GM19023 (cell line): ENCODE measurements at regions not wholly inside any gene's neighbourhood (a gene's known extent, or its start where the extent isn't known, plus 50 kb on each side); places are given as distances from the start of the nearest gene placed in this dataset.
"Not testable (repeated sequence)": the region's sequence is repeated elsewhere in the genome, so short reads cannot be mapped to it uniquely, and the experiment has no call there.

Experiments used
- ATAC-seq: cut with Tn5 transposase; IDR thresholded peaks from one replicate; pipeline ENCODE4 v1.9.1; 2021; ENCODE audit warnings: mild to moderate bottlenecking, moderate library complexity; ENCODE audit not compliant: unreplicated experiment

GRCh38 chr3:125791021-125791420 is 178.0 kb upstream of the ROPN1B start:
- ATAC-seq = not testable (repeated sequence)

GRCh38 chr3:125810010-125810409 is 159.0 kb upstream of the ROPN1B start:
- ATAC-seq = not testable (repeated sequence)

DNA sequence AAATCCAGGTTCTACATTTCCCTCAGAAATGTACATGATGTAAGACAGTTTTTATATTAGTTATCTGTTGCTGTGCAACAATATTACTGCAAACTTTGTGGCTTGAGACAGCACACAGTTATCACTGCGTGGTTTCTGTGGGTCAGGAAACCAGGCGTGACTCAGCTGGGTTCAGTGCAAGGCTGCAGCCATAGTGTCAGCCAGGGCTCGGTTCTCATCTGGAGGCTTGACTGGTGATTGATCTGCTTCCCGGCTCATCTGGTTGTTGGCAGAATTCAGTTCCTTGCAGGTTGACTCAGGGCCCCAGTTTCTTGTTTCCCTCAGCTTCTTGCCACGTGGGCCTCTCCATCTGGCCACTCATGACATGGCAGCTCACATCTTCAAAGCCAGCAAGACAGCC is 146.8 kb upstream of the ROPN1B start:
- ATAC-seq = not testable (repeated sequence)

DNA sequence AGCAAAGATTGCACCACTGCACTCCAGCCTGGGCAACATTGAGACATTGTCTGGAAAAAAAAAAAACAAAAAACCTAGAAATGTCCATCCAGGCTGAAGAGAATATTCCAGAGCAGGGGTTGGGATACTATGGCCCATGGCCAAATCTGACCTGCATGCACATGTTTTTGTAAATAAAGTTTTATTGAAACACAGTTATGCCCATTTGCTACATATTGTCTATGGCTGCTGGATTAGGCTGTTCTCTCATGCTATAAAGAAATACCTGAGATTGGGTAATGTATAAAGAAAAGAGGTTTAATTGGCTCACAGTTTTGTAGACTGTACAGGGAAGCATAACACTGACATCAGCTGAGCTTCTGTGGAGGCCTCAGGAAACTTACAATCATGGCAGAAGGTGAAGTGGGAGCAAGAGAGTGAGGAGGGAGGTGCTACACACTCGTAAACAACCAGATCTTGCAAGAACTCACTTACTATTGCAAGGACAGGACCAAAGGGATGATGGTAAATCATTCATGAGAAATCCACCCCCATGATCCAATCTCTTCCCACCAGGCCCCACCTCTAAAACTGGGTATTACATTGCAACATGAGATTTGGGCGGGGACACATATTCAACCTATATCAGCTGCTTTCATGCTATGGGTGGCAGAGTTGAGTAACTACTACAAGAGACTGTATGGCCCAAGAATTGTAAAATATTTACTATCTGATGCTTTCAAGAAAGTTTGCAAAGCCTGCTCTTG is 137.8 kb upstream of the ROPN1B start:
- ATAC-seq = not testable (repeated sequence)

DNA sequence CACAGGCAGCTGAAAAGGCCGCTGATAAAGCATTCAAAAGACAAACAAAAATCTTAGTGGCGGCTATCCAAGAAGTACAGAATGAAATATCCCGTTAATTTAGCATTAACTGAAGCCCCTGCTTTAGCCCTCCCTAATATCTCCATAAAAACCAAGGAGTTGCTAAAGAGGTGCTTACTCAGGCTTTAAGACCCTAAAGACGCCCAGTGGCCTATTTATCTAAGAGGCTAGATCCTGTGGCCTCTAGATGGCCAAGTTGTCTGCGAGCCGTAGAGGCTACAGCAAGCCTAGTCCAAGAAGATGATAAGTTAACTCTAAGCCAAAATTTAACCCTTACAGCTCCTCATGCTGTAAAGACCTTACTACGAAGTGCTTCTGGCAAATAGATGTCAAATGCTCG is 133.4 kb upstream of the ROPN1B start:
- ATAC-seq = not testable (repeated sequence)

DNA sequence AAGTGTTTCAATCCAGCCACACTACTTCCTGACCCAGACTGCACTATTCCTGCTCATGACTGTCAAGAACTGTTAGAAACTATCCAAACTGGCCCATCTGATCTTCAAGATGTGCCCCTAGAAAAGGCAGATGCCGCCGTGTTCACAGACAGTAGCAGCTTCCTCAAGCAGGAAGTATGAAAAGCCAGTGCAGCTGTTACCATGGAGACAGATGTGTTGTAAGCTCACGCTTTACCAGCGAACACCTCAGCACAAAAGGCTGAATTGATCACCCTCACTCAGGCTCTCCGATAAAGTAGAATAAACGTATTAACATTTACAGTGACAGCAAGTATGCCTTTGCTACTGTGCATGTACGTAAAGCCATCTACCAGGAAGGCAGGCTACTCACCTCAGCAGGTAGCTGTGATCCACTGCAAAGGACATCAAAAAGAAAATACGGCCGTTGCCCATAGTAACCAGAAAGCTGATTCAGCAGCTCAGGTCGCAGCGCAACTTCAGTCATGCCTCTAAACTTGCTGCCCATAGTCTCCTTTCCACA is 132.9 kb upstream of the ROPN1B start:
- not testable (repeated sequence) for ATAC-seq

GRCh38 chr3:125836786-125837185 is 132.2 kb upstream of the ROPN1B start:
- not testable (repeated sequence) for ATAC-seq

- ATAC-seq = not testable (repeated sequence)
Measured at GRCh38 chr3:125838857-125839256, 130.1 kb upstream of the ROPN1B start.

DNA sequence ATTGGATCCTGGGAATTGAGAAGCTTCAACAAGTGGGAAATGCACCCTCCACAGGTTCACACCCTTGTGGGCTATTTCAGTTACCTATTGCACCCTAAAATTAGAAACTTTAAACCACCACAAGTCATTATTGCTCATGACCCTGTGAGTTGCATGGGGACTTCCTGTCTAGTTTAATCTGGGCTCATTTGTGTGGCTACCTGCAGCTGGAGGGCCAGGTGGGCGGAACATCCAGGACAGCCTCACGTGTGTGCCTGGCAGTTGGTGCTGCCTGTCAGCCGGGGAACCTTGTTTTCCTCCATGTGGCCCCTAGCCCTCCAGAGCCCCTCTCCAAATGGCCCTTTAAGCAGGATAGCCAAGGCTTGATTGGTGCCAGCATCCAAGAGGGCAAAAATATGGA is 128.5 kb upstream of the ROPN1B start:
- ATAC-seq = not testable (repeated sequence)

DNA sequence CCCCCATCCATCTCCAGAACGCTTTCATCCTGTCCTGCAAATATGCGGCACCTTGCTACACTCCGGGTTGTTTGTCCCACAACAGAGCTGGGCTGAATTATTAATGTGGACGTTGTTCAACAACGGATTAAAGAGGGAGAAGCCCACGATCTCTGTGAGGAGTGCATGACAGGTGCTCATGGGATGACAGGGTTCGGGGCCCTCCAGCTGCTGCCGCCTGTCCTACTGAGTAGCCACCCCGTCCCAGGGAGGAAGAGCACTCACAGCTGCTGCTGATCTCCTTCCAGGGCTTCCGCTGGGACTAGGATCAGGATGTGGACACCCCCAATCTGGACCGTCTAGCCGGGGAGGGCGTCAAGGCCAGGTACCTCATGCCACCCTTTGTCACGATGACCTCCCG is 121.0 kb upstream of the ROPN1B start:
- not testable (repeated sequence) for ATAC-seq

DNA sequence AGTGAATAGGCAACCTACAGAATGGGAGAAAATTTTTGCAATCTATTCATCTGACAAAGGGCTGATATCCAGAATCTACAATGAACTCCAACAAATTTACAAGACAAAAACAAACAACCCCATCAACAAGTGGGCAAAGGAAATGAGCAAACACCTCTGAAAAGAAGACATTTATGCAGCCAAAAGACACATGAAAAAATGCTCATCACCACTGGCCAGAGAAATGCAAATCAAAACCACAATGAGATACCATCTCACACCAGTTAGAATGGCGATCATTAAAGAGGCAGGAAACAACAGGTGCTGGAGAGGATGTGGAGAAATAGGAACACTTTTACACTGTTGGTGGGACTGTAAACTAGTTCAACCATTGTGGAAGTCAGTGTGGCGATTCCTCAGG is 114.0 kb upstream of the ROPN1B start:
- not testable (repeated sequence) for ATAC-seq

GRCh38 chr3:125860547-125860946 is 108.4 kb upstream of the ROPN1B start:
- ATAC-seq = not testable (repeated sequence)

DNA sequence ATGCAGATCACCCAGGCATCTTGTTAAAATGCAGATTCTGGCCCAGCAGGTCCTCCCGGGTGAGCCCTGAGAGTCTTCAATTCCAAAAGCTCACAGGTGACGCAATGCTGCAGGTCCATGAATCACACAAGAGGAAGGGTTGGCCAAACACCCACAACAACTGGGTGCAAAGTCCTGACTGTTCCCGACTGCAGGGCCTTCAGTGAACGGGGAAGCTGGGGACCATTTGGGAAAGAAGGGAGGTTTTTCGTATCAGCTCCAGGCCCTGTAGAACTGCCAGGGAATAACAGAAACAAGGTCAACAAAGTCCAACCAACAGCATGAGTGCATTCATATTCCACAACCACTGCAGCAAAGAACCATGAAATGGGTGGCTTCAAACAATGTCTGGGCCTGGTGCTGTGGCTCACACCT is 106.1 kb upstream of the ROPN1B start:
- ATAC-seq = not testable (repeated sequence)

GRCh38 chr3:125864532-125864931 is 104.4 kb upstream of the ROPN1B start:
- not testable (repeated sequence) for ATAC-seq

- not testable (repeated sequence) for ATAC-seq
Measured at GRCh38 chr3:125886006-125886405, 83.0 kb upstream of the ROPN1B start.

DNA sequence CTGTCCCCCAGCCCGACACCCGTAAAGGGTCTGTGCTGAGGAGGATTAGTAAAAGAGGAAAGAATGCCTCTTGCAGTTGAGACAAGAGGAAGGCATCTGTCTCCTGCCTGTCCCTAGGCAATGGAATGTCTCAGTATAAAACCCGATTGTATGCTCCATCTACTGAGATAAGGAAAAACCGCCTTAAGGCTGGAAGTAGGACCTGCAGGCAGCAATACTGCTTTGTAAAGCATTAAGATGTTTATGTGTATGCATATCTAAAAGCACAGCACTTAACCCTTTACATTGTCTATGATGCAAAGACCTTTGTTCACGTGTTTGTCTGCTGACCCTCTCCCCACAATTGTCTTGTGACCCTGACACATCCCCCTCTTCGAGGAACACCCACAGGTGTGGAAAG is 69.8 kb upstream of the ROPN1B start:
- not testable (repeated sequence) for ATAC-seq

DNA sequence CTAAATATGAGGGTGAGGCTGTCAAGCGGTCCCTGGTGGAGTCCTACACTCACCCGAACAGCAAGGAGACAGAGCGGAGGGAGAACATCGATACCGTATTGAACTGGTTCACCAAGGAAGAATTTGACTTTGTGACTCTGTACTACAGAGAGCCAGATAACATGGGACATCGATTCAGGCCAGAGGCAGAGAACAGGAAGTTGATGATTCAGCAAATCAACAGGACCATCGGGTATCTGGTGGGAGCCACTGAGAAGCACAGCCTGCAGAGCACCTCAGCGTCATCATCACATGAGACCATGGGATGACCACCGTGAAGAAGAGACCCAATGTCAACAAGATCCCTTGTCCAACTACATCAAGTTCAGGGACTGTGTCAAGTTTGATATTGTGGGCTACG is 67.5 kb upstream of the ROPN1B start:
- ATAC-seq = not testable (repeated sequence)

GRCh38 chr3:125903780-125904455 is 65.1 kb upstream of the ROPN1B start:
- not testable (repeated sequence) for ATAC-seq

GRCh38 chr3:125907279-125907678 is 61.7 kb upstream of the ROPN1B start:
- ATAC-seq = not testable (repeated sequence)

- not testable (repeated sequence) for ATAC-seq
Measured at GRCh38 chr3:125910851-125911250, 58.1 kb upstream of the ROPN1B start.

DNA sequence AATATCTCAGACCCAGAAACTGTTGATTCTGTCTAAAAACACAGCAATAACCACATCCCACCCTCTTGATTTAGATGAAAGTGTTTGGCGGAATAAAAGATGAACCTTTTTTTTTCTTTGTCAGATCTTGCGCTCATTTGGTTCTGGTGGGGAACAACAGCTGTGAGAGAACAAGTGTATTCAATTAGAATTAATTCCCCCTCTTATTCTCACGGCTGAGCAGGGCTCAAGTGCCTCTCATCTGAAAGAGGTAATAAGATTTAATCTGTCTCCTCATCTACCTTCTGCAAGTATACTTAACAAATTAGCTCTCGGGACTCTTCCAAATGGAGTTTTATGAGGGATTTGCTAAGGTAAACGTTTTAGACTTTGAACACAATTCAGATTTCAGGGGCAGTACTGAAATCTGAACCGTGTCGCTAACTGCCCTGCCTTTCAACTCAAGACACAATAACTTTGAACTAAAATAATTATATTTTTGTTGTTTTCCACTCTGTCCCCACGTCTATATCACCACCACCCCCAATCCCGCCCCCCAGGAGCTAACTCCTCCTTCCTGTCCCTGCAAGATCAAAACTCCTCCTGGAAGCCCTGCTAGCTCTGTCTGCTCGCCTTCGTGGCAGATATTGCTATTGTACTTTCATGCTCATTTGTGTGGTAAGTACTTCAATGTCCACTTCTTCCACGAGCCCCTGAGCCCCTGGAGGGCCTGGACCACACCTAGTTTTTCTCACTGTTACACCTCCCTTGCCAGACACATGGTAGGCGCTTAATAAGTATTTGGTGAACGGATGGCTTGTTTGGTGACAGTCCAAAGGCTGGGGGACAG is 54.2 kb upstream of the ROPN1B start:
- not testable (repeated sequence) for ATAC-seq
